ENCODE measurements at regions not wholly inside any gene's neighbourhood (a gene's known extent, or its start where the extent isn't known, plus 50 kb on each side); places are given as distances from the start of the nearest gene placed in this dataset.

DNA sequence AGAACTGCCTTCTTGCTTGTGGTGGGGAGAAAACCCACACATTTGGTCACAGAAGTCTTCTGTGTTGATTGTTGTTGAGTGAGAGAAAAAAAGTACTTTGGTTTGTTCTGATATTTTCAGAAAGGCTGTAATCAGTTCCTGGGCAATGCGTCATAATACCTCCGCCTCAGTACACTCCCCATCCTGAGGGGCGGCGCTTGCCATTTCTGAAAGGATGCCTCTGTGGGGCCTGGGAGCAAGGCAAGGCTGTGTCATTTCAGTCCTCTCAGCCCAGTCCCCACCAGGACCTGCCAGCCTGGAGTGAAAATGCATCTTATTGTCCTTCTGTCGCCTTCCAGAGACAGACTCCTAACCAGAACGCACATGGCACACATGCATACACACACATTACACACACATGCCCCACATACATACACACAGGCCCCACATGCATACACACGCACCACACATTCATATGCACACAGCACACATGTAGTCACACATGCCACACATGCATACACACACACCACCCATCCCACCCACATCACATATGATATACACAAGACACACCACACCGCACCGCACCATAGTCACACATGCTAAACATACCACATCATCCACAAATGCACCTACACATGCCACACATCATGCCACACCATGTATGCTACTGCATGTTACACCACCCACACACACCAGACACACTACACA is 90.0 kb downstream of the CXCL12 start:
- H3K4me3 ChIP-seq (ENCODE audit: low read depth in 1 of 3, low read length in 3 of 3), result no peak overlapping the region
- TF ChIP-seq RAD21 (IDR thresholded peaks at IDR 0.05) (no peak), ZBTB33 (IDR thresholded peaks at IDR 0.05) (no peak), GABPA (IDR thresholded peaks at IDR 0.05 in 1 of 2, conservative IDR thresholded peaks at IDR 0.05 in 1 of 2) (no peak), YY1 (IDR thresholded peaks at IDR 0.05) (no peak), FOXA2 (IDR thresholded peaks at IDR 0.05) (no peak), FOXA1 (IDR thresholded peaks at IDR 0.05) (no peak), REST (IDR thresholded peaks at IDR 0.05) (no peak), JUND (IDR thresholded peaks at IDR 0.05) (no peak), TAF1 (conservative IDR thresholded peaks at IDR 0.05) (no peak), RXRA (IDR thresholded peaks at IDR 0.05) (no peak), EGR1 (IDR thresholded peaks at IDR 0.05; ENCODE audit: low read depth in 2 of 2) (no peak), SP1 (IDR thresholded peaks at IDR 0.05) (no peak), ATF3 (IDR thresholded peaks at IDR 0.05) (no peak)
- TF ChIP-seq, protein P1, sequence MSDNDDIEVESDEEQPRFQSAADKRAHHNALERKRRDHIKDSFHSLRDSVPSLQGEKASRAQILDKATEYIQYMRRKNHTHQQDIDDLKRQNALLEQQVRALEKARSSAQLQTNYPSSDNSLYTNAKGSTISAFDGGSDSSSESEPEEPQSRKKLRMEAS (IDR thresholded peaks at IDR 0.05), result no peak
- peak overlapping the region in 1 of 2 donors; percentile 14 for H3K27ac ChIP-seq (ENCODE audit: low read depth in 1 of 2, low read length in 2 of 2)
- no peaks in the 10 kb centered on the region for H3K36me3 ChIP-seq (ENCODE audit: control insufficient read depth in 4 of 4, insufficient read depth in 3 of 4, low read depth in 1 of 4, low read length in 3 of 4)
- H3K4me1 ChIP-seq (ENCODE audit: control insufficient read depth in 4 of 4, insufficient read depth in 4 of 4, low read length in 3 of 4), result peaks cover 0 to 1% (median 0%) of the 10 kb centered on the region in 4 donors
- H3K9me3 ChIP-seq (ENCODE audit: control insufficient read depth in 4 of 4, low read length in 3 of 4), result no peaks in the 10 kb centered on the region
- WGBS, result 97% methylated on average over 9 of the region's 9 CpGs
- DNase-seq (ENCODE audit: low spot score), result no peak
- H3K9ac ChIP-seq (ENCODE audit: low read depth in 1 of 2, low read length in 2 of 2), result no peak overlapping the region
- H3K27me3 ChIP-seq (ENCODE audit: control insufficient read depth in 4 of 4, insufficient read depth in 4 of 4, low read length in 3 of 4), result peaks cover 0 to 3% (median 0%) of the 10 kb centered on the region in 4 donors

- H3K4me1 ChIP-seq (ENCODE audit: control insufficient read depth in 4 of 4, insufficient read depth in 4 of 4, low read length in 3 of 4), result peaks cover 0 to 1% (median 0%) of the 10 kb centered on the region in 4 donors
- DNase-seq (ENCODE audit: low spot score), result no peak
- peaks cover 0 to 3% (median 0%) of the 10 kb centered on the region in 4 donors for H3K27me3 ChIP-seq (ENCODE audit: control insufficient read depth in 4 of 4, insufficient read depth in 4 of 4, low read length in 3 of 4)
- H3K9ac ChIP-seq (ENCODE audit: low read depth in 1 of 2, low read length in 2 of 2), result peak overlapping the region in 1 of 2 donors; percentile 49
- no peaks in the 10 kb centered on the region for H3K9me3 ChIP-seq (ENCODE audit: control insufficient read depth in 4 of 4, low read length in 3 of 4)
- WGBS, result 52% methylated on average over 7 of the region's 7 CpGs
- peak overlapping the region; percentile 60 to 63 for H3K27ac ChIP-seq (ENCODE audit: low read depth in 1 of 2, low read length in 2 of 2)
- H3K36me3 ChIP-seq (ENCODE audit: control insufficient read depth in 4 of 4, insufficient read depth in 3 of 4, low read depth in 1 of 4, low read length in 3 of 4), result no peaks in the 10 kb centered on the region
- H3K4me3 ChIP-seq (ENCODE audit: low read depth in 1 of 3, low read length in 3 of 3), result no peak overlapping the region
- no peak for TF ChIP-seq FOXA1 (IDR thresholded peaks at IDR 0.05)
- peak in 1 of 2 donors; percentile 14 for TF ChIP-seq RAD21 (IDR thresholded peaks at IDR 0.05)
- TF ChIP-seq, protein P2, sequence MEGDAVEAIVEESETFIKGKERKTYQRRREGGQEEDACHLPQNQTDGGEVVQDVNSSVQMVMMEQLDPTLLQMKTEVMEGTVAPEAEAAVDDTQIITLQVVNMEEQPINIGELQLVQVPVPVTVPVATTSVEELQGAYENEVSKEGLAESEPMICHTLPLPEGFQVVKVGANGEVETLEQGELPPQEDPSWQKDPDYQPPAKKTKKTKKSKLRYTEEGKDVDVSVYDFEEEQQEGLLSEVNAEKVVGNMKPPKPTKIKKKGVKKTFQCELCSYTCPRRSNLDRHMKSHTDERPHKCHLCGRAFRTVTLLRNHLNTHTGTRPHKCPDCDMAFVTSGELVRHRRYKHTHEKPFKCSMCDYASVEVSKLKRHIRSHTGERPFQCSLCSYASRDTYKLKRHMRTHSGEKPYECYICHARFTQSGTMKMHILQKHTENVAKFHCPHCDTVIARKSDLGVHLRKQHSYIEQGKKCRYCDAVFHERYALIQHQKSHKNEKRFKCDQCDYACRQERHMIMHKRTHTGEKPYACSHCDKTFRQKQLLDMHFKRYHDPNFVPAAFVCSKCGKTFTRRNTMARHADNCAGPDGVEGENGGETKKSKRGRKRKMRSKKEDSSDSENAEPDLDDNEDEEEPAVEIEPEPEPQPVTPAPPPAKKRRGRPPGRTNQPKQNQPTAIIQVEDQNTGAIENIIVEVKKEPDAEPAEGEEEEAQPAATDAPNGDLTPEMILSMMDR (IDR thresholded peaks at IDR 0.05; ENCODE audit: low read depth, low read length, missing input control), result no peak
- peak in 1 of 2 donors; percentile 20 for TF ChIP-seq RXRA (IDR thresholded peaks at IDR 0.05)
- TF ChIP-seq SP1 (IDR thresholded peaks at IDR 0.05), result no peak
- TF ChIP-seq REST (IDR thresholded peaks at IDR 0.05), result no peak
- TF ChIP-seq, protein P1 (IDR thresholded peaks at IDR 0.05), result no peak
- no peak for TF ChIP-seq GABPA (IDR thresholded peaks at IDR 0.05 in 1 of 2, conservative IDR thresholded peaks at IDR 0.05 in 1 of 2)
- peak; percentile 19 for TF ChIP-seq TAF1 (conservative IDR thresholded peaks at IDR 0.05)
- TF ChIP-seq NR2F2 (IDR thresholded peaks at IDR 0.05), result no peak
- no peak for TF ChIP-seq HNF4G (IDR thresholded peaks at IDR 0.05)
- TF ChIP-seq FOXA2 (IDR thresholded peaks at IDR 0.05), result no peak
Observed at GRCh38 chr10:44293842-44294241, 91.1 kb downstream of the CXCL12 start.

All from liver (tissue), 8 donors.